K562 (cell line): ENCODE measurements at regions not wholly inside any gene's neighbourhood (a gene's known extent, or its start where the extent isn't known, plus 50 kb on each side); places are given as distances from the start of the nearest gene placed in this dataset.

ENCODE experiments used
- NFIC ChIP-seq: fragments of 450-650 bp; IDR thresholded peaks from 2 replicates; pipeline ENCODE4 v1.6.1; 2017; ENCODE audit warnings: mild to moderate bottlenecking, inconsistent platforms
- RAD21 ChIP-seq, 2 experiments: fragments of 250-450 bp in 1 of 2; fragments of 450-650 bp in 1 of 2; sonication (Bioruptor Pico) in 1 of 2; formaldehyde crosslinking in 1 of 2; IDR thresholded peaks in 1 of 2; conservative IDR thresholded peaks in 1 of 2; 2 replicates each; pipeline versions ENCODE4 v1.4.0 to v1.8.0; 2020 to 2022; ENCODE audit warnings: mild to moderate bottlenecking in 2 of 2, moderate library complexity in 1 of 2
- SRF ChIP-seq, 2 experiments: fragments of 250-450, 450-650 bp in 1 of 2; sonication (Bioruptor Pico) in 1 of 2; sonication (generic) in 1 of 2; formaldehyde crosslinking; IDR thresholded peaks; 2 replicates each; pipeline versions ENCODE4 v1.5.0 to v1.5.1; 2020 to 2022; ENCODE audit warnings: mild to moderate bottlenecking in 1 of 2, missing genetic modification reagents in 1 of 2

DNA sequence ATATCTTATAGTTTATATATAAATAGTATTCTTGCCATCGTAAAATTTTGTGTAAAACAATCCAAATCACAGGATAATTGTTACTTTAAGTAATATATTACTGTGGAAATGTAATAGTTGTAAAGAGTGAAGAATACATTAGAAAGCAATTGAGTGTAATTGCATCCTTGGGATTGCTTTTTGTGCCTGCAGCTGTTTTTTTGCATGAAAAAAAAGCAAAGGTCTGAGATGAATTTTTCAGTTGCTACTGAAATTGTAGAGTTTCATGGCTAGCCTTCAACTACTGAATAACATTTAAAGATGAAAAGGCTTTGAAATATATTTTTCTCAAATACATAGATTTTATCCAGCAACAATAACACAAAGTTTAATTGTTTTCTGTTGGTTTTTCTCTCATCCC, 232.0 kb upstream of the FAM174A start:
- TF ChIP-seq RAD21 (CRISPR knock-in tag; conservative IDR thresholded peaks at IDR 0.05 in 1 of 2, IDR thresholded peaks at IDR 0.05 in 1 of 2) (no peak), NFIC (no peak), SRF (CRISPR knock-in tag; IDR thresholded peaks at IDR 0.05) (no peak)
